B cell (primary cell): ENCODE measurements at regions not wholly inside any gene's neighbourhood (a gene's known extent, or its start where the extent isn't known, plus 50 kb on each side); places are given as distances from the start of the nearest gene placed in this dataset.

Experiments
- CTCF ChIP-seq: fragments of 200-600 bp; IDR thresholded peaks from one replicate; pipeline ENCODE4 v1.8.0; 2022; ENCODE audit warnings: antibody characterized with exemption, mild to moderate bottlenecking
- EZH2 ChIP-seq: IDR thresholded peaks from 2 replicates; pipeline ENCODE4 v1.6.1; 2012; ENCODE audit warnings: borderline replicate concordance, low read depth, mild to moderate bottlenecking, moderate library complexity, low read length; ENCODE audit not compliant: insufficient read depth, poor library complexity, severe bottlenecking

- TF ChIP-seq EZH2 (no peak), CTCF (no peak)
Measured at GRCh38 chr2:56834686-56835085, 650.9 kb downstream of the CCDC85A start.
